Activated T-cell treated with anti-CD3 and anti-CD28 coated beads, Interleukin-2, amount 50 U/mL, for 48 hours (primary cell): ENCODE measurements at regions not wholly inside any gene's neighbourhood (a gene's known extent, or its start where the extent isn't known, plus 50 kb on each side); places are given as distances from the start of the nearest gene placed in this dataset.

Experiments
- DNase-seq, 2 experiments: peaks; one replicate each; pipeline ENCODE4 v3.0.0-alpha.2; 2020

- DNase-seq: no peak
Observed at GRCh38 chr5:89233462-89233861, 350.5 kb upstream of the MEF2C start.

- DNase-seq: no peak
Observed at GRCh38 chr5:89232139-89232603, 349.2 kb upstream of the MEF2C start.

- no peak for DNase-seq
Observed at GRCh38 chr5:89230178-89230577, 347.2 kb upstream of the MEF2C start.

GRCh38 chr5:89229331-89230070, 346.5 kb upstream of the MEF2C start:
- no peak for DNase-seq

GRCh38 chr5:89228355-89228754, 345.4 kb upstream of the MEF2C start:
- no peak for DNase-seq

GRCh38 chr5:89218364-89218763, 335.4 kb upstream of the MEF2C start:
- DNase-seq: no peak

GRCh38 chr5:89216606-89217005, 333.6 kb upstream of the MEF2C start:
- no peak for DNase-seq

- DNase-seq: no peak
Observed at GRCh38 chr5:89213573-89213972, 330.6 kb upstream of the MEF2C start.

GRCh38 chr5:89211836-89212235, 328.9 kb upstream of the MEF2C start:
- DNase-seq: no peak

GRCh38 chr5:89208811-89209210, 325.8 kb upstream of the MEF2C start:
- no peak for DNase-seq

- DNase-seq: no peak
Observed at GRCh38 chr5:89208392-89208791, 325.4 kb upstream of the MEF2C start.

- no peak for DNase-seq
Observed at GRCh38 chr5:89204756-89205155, 321.8 kb upstream of the MEF2C start.

- no peak for DNase-seq
Observed at GRCh38 chr5:89203611-89204010, 320.6 kb upstream of the MEF2C start.

GRCh38 chr5:89200899-89201298, 317.9 kb upstream of the MEF2C start:
- DNase-seq: no peak

GRCh38 chr5:89199306-89199705, 316.3 kb upstream of the MEF2C start:
- no peak for DNase-seq

GRCh38 chr5:89191374-89191773, 308.4 kb upstream of the MEF2C start:
- DNase-seq: no peak

- no peak for DNase-seq
Observed at GRCh38 chr5:89190515-89191265, 307.7 kb upstream of the MEF2C start.

- no peak for DNase-seq
Observed at GRCh38 chr5:89187883-89188465, 305.0 kb upstream of the MEF2C start.

- no peak for DNase-seq
Observed at GRCh38 chr5:89187268-89187667, 304.3 kb upstream of the MEF2C start.

- no peak for DNase-seq
Observed at GRCh38 chr5:89181546-89181945, 298.6 kb upstream of the MEF2C start.

- DNase-seq: no peak
Observed at GRCh38 chr5:89179731-89180130, 296.7 kb upstream of the MEF2C start.

- no peak for DNase-seq
Observed at GRCh38 chr5:89178541-89178940, 295.6 kb upstream of the MEF2C start.

GRCh38 chr5:89173528-89173927, 290.5 kb upstream of the MEF2C start:
- DNase-seq: no peak

GRCh38 chr5:89168766-89169165, 285.8 kb upstream of the MEF2C start:
- DNase-seq: no peak
